CD8-positive, alpha-beta memory T cell (primary cell): ENCODE measurements at regions not wholly inside any gene's neighbourhood (a gene's known extent, or its start where the extent isn't known, plus 50 kb on each side); places are given as distances from the start of the nearest gene placed in this dataset.

ENCODE experiments used
- CTCF ChIA-PET: fragments of 350-600 bp; sonication (Branson Sonifier 250); formaldehyde crosslinking; loops from one replicate; lab custom pipeline; 2021; ENCODE audit warnings: antibody characterized with exemption; lab: Charles Lee
- POLR2A ChIA-PET: fragments of 350-600 bp; sonication (Branson Sonifier 250); formaldehyde crosslinking; loops from one replicate; lab custom pipeline; 2021; ENCODE audit warnings: antibody characterized with exemption; lab: Charles Lee
- DNase-seq, 5 donors: peaks; one replicate each; pipeline versions ENCODE4 v3.0.0 to v3.0.0-alpha.2; 2020 to 2022; ENCODE audit warnings: mixed read lengths in 1 of 5
- H3K27ac ChIP-seq: one replicate; pipeline ENCODE4 v1.7.0; 2013; ENCODE audit warnings: low read depth, mild to moderate bottlenecking, low read length, moderate library complexity
- H3K27me3 ChIP-seq: 2 replicates; pipeline ENCODE4 v1.7.0; 2013; ENCODE audit warnings: low read length, mild to moderate bottlenecking; ENCODE audit not compliant: insufficient read depth, poor library complexity, severe bottlenecking
- H3K36me3 ChIP-seq: 2 replicates; pipeline ENCODE4 v1.7.0; 2013; ENCODE audit warnings: mild to moderate bottlenecking, low read length, moderate library complexity; ENCODE audit not compliant: insufficient read depth
- H3K4me1 ChIP-seq: 2 replicates; pipeline ENCODE4 v1.7.0; 2013; ENCODE audit warnings: mild to moderate bottlenecking, low read length, moderate library complexity; ENCODE audit not compliant: insufficient read depth
- H3K4me3 ChIP-seq: 2 replicates; pipeline ENCODE4 v1.7.0; 2013; ENCODE audit warnings: mild to moderate bottlenecking, low read length
- H3K9me3 ChIP-seq: 2 replicates; pipeline ENCODE4 v1.7.0; 2013; ENCODE audit warnings: mild to moderate bottlenecking, low read length
- H3K27ac Mint-ChIP-seq, 8 donors: one replicate each; pipeline ENCODE4 v1.8.0; 2020 to 2021; ENCODE audit warnings: mixed read lengths in 8 of 8, mild to moderate bottlenecking in 6 of 8, inconsistent platforms in 3 of 8, moderate library complexity in 3 of 8
- H3K27me3 Mint-ChIP-seq, 2 donors: one replicate each; pipeline ENCODE4 v1.8.0; 2020 to 2021; ENCODE audit warnings: mixed read lengths in 2 of 2, mild to moderate bottlenecking in 1 of 2, moderate library complexity in 1 of 2
- H3K36me3 Mint-ChIP-seq, 3 donors: one replicate each; pipeline ENCODE4 v1.8.0; 2020 to 2021; ENCODE audit warnings: mixed read lengths in 3 of 3, inconsistent platforms in 1 of 3, mild to moderate bottlenecking in 1 of 3
- H3K4me1 Mint-ChIP-seq, 3 donors: one replicate each; pipeline ENCODE4 v1.8.0; 2020 to 2021; ENCODE audit warnings: mixed read lengths in 3 of 3, inconsistent platforms in 1 of 3, mild to moderate bottlenecking in 1 of 3
- H3K4me3 Mint-ChIP-seq, 7 donors: one replicate each; pipeline ENCODE4 v1.8.0; 2020 to 2021; ENCODE audit warnings: mixed read lengths in 7 of 7, mild to moderate bottlenecking in 6 of 7, moderate library complexity in 4 of 7, inconsistent platforms in 2 of 7
- H3K9me3 Mint-ChIP-seq, 5 donors: one replicate each; pipeline ENCODE4 v1.8.0; 2020 to 2022; ENCODE audit warnings: mixed read lengths in 5 of 5, mild to moderate bottlenecking in 3 of 5, moderate library complexity in 2 of 5, inconsistent platforms in 1 of 5

DNA sequence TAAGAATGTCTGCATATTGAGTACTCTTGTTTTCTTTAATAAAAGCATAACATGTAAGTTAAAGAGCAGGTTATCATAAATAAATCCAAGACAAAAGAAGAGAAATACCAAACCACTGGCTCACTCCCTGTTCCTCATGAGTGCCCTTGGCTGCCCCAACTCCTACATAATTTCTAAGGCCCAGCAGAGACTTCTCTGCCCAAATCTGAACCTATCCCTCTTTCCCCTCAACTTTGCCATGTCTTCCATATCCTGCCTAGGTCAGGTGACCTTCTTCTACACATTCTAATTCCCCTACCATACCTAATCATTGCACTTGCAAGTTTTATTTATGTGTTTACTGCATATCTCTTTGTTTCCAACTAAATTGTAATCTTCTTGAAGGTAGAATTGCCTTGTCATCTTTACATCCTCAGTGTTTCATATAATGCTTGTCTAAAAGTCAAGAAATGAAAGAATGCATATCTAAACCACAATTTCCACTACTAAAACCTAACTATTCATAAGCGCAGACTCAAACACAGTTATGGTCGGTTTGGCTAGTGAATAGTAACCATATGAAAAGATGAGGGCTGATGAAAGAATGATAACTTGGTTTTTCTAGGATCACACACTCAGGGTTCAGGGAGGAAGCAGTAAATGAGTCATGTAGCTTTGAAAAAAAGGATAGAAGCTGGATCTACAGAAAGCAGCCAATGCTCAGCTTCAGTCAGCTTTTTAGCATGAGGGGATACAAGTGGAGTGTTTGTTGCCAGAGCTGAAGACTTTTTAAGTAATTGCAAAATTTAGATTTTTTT lies 53.3 kb upstream of the EYA4 start:
- Mint-ChIP-seq H3K4me1 (no peaks in the 10 kb centered on the region), H3K4me3 (no peak overlapping the region), H3K9me3 (peaks cover 0 to 2% (median 0%) of the 10 kb centered on the region in 5 donors), H3K27ac (peak overlapping the region in 1 of 8 donors; percentile 21), H3K27me3 (peaks cover 0 to 2% of the 10 kb centered on the region in 2 donors), H3K36me3 (no peaks in the 10 kb centered on the region)
- H3K4me1 ChIP-seq = no peaks in the 10 kb centered on the region
- no peak for DNase-seq
- H3K9me3 ChIP-seq = no peaks in the 10 kb centered on the region
- H3K27ac ChIP-seq = no peak overlapping the region
- H3K27me3 ChIP-seq = no peaks in the 10 kb centered on the region
- H3K4me3 ChIP-seq = no peak overlapping the region
- no peaks in the 10 kb centered on the region for H3K36me3 ChIP-seq
- POLR2A ChIA-PET = no interaction called here
- CTCF ChIA-PET = no interaction called here

DNA sequence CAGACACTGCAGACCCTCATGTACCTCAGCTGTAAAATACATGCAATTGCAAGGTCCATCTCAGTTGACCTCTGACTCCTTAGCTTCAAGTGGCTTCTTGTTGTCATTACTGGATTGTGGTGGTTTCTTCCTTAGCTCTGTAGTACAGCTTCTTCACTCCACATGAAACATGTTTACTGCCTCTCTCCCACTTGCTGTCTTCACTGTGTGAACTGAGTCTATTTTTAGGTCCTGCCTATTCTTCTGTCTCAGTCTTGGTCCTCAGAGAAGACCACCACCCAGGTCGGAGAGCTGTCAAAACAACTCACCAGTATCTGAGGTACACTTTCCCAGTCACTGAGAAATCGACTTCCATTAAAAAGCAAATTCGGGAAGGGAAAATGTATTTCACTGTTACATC lies 50.2 kb upstream of the EYA4 start:
- ChIA-PET POLR2A (no interaction called here), CTCF (no interaction called here)
- DNase-seq = no peak
- Histone ChIP-seq H3K27me3 (no peaks in the 10 kb centered on the region), H3K9me3 (no peaks in the 10 kb centered on the region), H3K4me3 (no peak overlapping the region), H3K4me1 (no peaks in the 10 kb centered on the region), H3K36me3 (no peaks in the 10 kb centered on the region), H3K27ac (no peak overlapping the region)
- Mint-ChIP-seq H3K36me3 (no peaks in the 10 kb centered on the region), H3K9me3 (peaks cover 0 to 3% (median 0%) of the 10 kb centered on the region in 5 donors), H3K4me1 (no peaks in the 10 kb centered on the region), H3K4me3 (no peak overlapping the region), H3K27ac (no peak overlapping the region), H3K27me3 (peaks cover 0 to 2% of the 10 kb centered on the region in 2 donors)

DNA sequence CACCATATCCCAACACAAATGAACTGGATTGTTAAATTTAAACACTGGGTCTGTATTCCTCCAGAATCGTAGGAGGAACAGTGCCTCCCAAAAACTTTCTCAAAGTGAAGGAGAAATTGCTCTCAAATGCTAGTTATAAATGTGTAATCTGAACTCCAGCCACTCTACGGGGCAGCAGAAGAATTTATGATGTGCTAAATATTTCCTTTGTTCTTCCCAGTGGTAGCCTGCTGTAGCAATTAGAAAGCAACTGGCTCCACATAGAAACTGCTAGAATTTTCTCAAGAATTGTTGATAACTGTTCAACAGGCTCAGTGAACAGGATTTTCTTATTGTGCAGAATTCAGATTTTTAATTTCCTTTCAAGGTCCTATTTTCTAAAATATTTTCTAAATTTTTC lies 49.8 kb upstream of the EYA4 start:
- no peak overlapping the region for H3K4me3 ChIP-seq
- H3K4me1 Mint-ChIP-seq = no peaks in the 10 kb centered on the region
- POLR2A ChIA-PET = no interaction called here
- H3K36me3 Mint-ChIP-seq = no peaks in the 10 kb centered on the region
- no peak for DNase-seq
- CTCF ChIA-PET = no interaction called here
- no peaks in the 10 kb centered on the region for H3K27me3 ChIP-seq
- H3K27me3 Mint-ChIP-seq = peaks cover 0 to 2% of the 10 kb centered on the region in 2 donors
- H3K27ac ChIP-seq = no peak overlapping the region
- no peaks in the 10 kb centered on the region for H3K4me1 ChIP-seq
- H3K9me3 Mint-ChIP-seq = peaks cover 0 to 3% (median 0%) of the 10 kb centered on the region in 5 donors
- H3K36me3 ChIP-seq = no peaks in the 10 kb centered on the region
- no peaks in the 10 kb centered on the region for H3K9me3 ChIP-seq
- no peak overlapping the region for H3K27ac Mint-ChIP-seq
- no peak overlapping the region for H3K4me3 Mint-ChIP-seq
